Heart left ventricle (tissue), 13 donors: ENCODE measurements at regions not wholly inside any gene's neighbourhood (a gene's known extent, or its start where the extent isn't known, plus 50 kb on each side); places are given as distances from the start of the nearest gene placed in this dataset.

Experiments
- CTCF ChIP-seq, 12 donors: fragments of 200-600 bp; sonication (generic) in 4 of 12; IDR thresholded peaks; one replicate each; pipeline versions ENCODE4 v1.5.0 to v1.8.0; 2018 to 2022; ENCODE audit warnings: antibody characterized with exemption in 12 of 12, mild to moderate bottlenecking in 5 of 12
- POLR2A ChIP-seq, 2 donors: fragments of 450-650 bp; IDR thresholded peaks; one replicate each; pipeline ENCODE4 v1.6.1; 2017; ENCODE audit warnings: antibody characterized with exemption in 2 of 2, mild to moderate bottlenecking in 2 of 2, moderate library complexity in 2 of 2
- donor health status: ischemic (EF 13 %, LVEDD 7.1; RV severe dilation, severe dysfunction).
- donor health status: DM: no; HTN: yes; CAD: no.
- donor health status: DM: no; HTN: no; CAD: no.
- donor health status: ischemic (EF 25% LVEDD 6.9; RV normal size, moderate dysfunction).
- donor health status: ischemic (EF 25% LVEDD 5.7; RV mildly dilated, moderate dysfunction).
- donor health status: ischemic (EF 35%, LVEDD 5.7; RV mildly dilated, moderate dysfunction).
- donor health status: nonischemic (EF 11% LVEDD 7.7; RV severe dilation, severe dysfunction).
- donor health status: DM: yes; HTN: yes; CAD: no.
- donor health status: PGD.
- donor health status: ischemic (EF 29% LVEDD 5.4; RV normal size, mild dysfunction).
- donor health status: nonischemic (EF 23%, LVEDD 6.1; RV moderate dilation, normal function).

- TF ChIP-seq POLR2A (IDR thresholded peaks at IDR 0.05) = no peak
- no peak for TF ChIP-seq CTCF (IDR thresholded peaks at IDR 0.05)
These were observed 57.2 kb upstream of the ELN start for GRCh38 chr7:73970801-73971229.
